Neutrophil (primary cell): ENCODE measurements at regions not wholly inside any gene's neighbourhood (a gene's known extent, or its start where the extent isn't known, plus 50 kb on each side); places are given as distances from the start of the nearest gene placed in this dataset.
"Not testable (repeated sequence)": the region's sequence is repeated elsewhere in the genome, so short reads cannot be mapped to it uniquely, and the experiment has no call there.

ENCODE experiments used
- H3K27ac ChIP-seq: fragments of 200-600 bp; sonication (generic); 2 replicates; pipeline ENCODE4 v1.5.1; 2016; ENCODE audit warnings: mild to moderate bottlenecking, moderate library complexity
- H3K27me3 ChIP-seq: fragments of 200-600 bp; sonication (generic); 2 replicates; pipeline ENCODE4 v1.6.0; 2016; ENCODE audit warnings: mild to moderate bottlenecking
- H3K36me3 ChIP-seq: fragments of 200-600 bp; sonication (generic); 2 replicates; pipeline ENCODE4 v1.5.1; 2017
- H3K4me1 ChIP-seq, 2 experiments: fragments of 200-600 bp in 1 of 2; sonication (generic) in 1 of 2; 1 replicate in 1 of 2; 2 replicates in 1 of 2; pipeline versions ENCODE4 v1.5.1 to v1.6.1; 2013 to 2016; ENCODE audit warnings: low read depth in 1 of 2, low read length in 1 of 2, mild to moderate bottlenecking in 1 of 2, moderate library complexity in 1 of 2; ENCODE audit not compliant: control insufficient read depth in 1 of 2, insufficient read depth in 1 of 2
- H3K4me3 ChIP-seq, 2 experiments: fragments of 200-600 bp in 1 of 2; sonication (generic) in 1 of 2; 1 replicate in 1 of 2; 2 replicates in 1 of 2; pipeline ENCODE4 v1.5.1; 2013 to 2016; ENCODE audit warnings: low read depth in 1 of 2, low read length in 1 of 2, mild to moderate bottlenecking in 1 of 2, moderate library complexity in 1 of 2
- H3K9me3 ChIP-seq: fragments of 200-600 bp; sonication (generic); 2 replicates; pipeline ENCODE4 v1.5.1; 2016
- TF ChIP-seq, protein P1 (sequence below): fragments of 200-600 bp; sonication (generic); IDR thresholded peaks from 2 replicates; pipeline ENCODE4 v1.5.1; 2016; ENCODE audit warnings: antibody characterized with exemption

DNA sequence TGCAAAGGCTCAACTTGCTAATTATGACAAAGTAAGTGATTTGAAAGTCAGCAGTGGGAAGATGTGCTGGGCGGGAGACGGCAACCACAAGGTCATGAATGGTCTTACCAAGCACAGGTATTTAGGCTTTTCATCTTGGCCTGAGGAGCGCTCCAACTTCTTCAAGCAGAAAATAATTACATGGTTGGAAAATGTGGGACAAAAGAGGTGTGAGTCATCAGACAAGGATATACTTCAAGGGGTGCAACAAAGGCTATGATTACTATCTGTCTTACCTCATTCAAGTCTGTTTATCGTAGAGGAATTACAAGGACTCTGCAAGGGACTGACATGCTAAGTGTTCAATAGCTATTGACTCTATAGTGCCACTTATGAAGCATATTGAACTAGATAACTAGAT lies 2005.7 kb downstream of the MRPL39 start:
- no peak overlapping the region for H3K27ac ChIP-seq
- no peak overlapping the region for H3K4me3 ChIP-seq
- no peaks in the 10 kb centered on the region for H3K27me3 ChIP-seq
- TF ChIP-seq, protein P1, sequence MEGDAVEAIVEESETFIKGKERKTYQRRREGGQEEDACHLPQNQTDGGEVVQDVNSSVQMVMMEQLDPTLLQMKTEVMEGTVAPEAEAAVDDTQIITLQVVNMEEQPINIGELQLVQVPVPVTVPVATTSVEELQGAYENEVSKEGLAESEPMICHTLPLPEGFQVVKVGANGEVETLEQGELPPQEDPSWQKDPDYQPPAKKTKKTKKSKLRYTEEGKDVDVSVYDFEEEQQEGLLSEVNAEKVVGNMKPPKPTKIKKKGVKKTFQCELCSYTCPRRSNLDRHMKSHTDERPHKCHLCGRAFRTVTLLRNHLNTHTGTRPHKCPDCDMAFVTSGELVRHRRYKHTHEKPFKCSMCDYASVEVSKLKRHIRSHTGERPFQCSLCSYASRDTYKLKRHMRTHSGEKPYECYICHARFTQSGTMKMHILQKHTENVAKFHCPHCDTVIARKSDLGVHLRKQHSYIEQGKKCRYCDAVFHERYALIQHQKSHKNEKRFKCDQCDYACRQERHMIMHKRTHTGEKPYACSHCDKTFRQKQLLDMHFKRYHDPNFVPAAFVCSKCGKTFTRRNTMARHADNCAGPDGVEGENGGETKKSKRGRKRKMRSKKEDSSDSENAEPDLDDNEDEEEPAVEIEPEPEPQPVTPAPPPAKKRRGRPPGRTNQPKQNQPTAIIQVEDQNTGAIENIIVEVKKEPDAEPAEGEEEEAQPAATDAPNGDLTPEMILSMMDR, result no peak
- no peaks in the 10 kb centered on the region for H3K4me1 ChIP-seq
- H3K9me3 ChIP-seq, result no peaks in the 10 kb centered on the region
- no peaks in the 10 kb centered on the region for H3K36me3 ChIP-seq

DNA sequence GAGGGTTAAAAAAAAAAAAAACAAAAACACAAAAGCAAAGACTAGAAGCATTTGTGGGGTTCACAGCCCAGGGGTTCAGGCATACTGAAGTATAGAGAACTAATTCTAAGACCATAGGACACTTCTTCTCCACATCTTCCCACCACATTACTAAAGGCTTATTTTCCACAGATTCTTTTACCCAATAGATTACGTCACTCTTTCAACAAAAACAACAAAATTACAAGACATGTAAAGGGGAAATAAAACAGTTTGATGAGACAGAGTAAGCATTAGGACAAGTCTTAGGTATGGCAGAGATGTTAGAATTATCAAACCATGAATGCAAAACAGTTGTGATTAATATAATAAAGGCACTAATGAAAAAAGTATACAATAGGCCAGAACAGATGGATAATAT lies 2013.7 kb downstream of the MRPL39 start:
- H3K27me3 ChIP-seq, result no peaks in the 10 kb centered on the region
- H3K4me3 ChIP-seq, result no peak overlapping the region
- no peaks in the 10 kb centered on the region for H3K9me3 ChIP-seq
- H3K27ac ChIP-seq, result no peak overlapping the region
- H3K4me1 ChIP-seq, result no peaks in the 10 kb centered on the region
- no peaks in the 10 kb centered on the region for H3K36me3 ChIP-seq
- TF ChIP-seq, protein P1, result no peak

DNA sequence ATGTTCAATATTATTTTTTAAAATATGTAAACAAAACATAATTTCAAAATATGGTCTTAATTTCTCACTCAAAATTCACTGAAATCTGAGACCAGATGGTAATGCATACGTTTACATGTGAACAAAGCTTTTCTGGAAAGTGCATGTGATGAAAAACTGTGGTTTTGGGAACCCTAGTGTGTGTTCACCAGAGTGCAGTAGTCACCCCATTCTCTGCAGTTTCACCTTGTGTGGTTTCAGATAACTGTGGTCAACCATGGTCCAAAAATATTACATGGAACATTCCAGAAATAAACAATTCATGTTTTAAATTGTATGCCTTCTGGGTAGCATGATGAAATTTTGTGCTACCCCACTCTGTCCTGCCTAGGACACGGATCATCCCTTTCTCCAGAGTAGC lies 2021.9 kb downstream of the MRPL39 start:
- Histone ChIP-seq H3K36me3 (no peaks in the 10 kb centered on the region), H3K9me3 (no peaks in the 10 kb centered on the region), H3K27me3 (no peaks in the 10 kb centered on the region), H3K4me3 (no peak overlapping the region), H3K4me1 (no peaks in the 10 kb centered on the region), H3K27ac (no peak overlapping the region)
- TF ChIP-seq, protein P1, result no peak

DNA sequence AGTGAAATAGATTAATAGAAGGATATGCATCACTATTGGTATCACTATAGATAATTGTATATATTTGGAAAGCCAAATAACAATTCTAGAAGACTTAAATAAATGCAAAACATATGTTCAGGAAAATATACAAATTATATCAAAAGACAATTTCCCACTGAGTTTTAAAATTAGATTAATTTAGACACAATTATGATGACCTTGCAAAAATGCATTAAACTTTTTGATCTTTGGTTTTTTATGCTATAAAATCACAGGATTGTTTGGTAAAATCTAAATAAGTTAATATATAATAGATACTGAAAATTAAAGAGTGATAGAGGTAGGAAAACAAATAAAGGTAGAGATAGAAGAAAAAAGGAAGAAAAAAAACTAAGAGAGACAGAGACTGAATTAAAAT lies 2027.7 kb downstream of the MRPL39 start:
- Histone ChIP-seq H3K4me1 (no peaks in the 10 kb centered on the region), H3K27me3 (no peaks in the 10 kb centered on the region), H3K36me3 (no peaks in the 10 kb centered on the region), H3K27ac (no peak overlapping the region), H3K9me3 (no peaks in the 10 kb centered on the region), H3K4me3 (no peak overlapping the region)
- TF ChIP-seq, protein P1, result no peak

DNA sequence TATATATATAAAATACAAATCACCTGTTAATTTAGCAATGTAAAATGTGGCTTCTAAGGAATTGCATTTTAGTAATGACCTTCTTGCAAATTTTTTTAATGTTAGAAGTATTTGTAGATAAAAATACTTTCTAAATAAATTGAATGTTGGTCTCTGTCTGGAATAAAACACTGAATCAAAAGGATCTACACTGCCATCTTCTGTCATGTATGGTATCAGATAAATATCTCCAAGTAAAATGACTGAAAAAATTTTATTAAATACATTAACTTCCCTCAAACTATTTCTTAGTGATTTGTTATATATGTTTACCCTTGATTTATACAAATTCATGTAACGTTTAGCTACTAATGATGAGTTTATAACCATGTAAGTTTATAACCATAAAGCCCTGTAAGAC lies 2029.3 kb downstream of the MRPL39 start:
- TF ChIP-seq, protein P1, result no peak
- no peak overlapping the region for H3K27ac ChIP-seq
- H3K4me3 ChIP-seq, result no peak overlapping the region

DNA sequence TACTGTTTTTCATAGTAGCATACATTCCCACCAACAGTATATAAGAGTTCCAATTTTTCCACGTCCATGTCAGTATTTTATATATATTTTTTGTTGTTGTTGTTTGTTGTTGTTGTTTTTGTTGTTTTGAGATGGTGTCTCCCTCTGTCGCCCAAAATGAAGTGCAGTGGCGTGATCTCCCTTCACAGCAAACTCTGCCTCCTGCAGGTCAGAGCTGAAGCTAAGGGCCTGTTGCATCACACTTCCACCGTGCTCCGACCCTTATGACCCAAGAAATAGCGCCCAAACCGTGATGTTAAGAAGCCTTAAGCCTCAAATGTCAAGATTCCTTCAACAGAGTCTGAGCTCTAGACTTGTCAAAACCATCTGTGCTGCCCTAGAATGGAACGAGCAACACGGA lies 2032.3 kb downstream of the MRPL39 start:
- Histone ChIP-seq H3K9me3 (no peaks in the 10 kb centered on the region), H3K27me3 (no peaks in the 10 kb centered on the region), H3K27ac (no peak overlapping the region), H3K4me3 (no peak overlapping the region), H3K36me3 (no peaks in the 10 kb centered on the region), H3K4me1 (no peaks in the 10 kb centered on the region)
- TF ChIP-seq, protein P1, result no peak

More for the DNA sequence above, 2029.3 kb downstream of the MRPL39 start:
- Histone ChIP-seq H3K36me3 (no peaks in the 10 kb centered on the region), H3K27me3 (no peaks in the 10 kb centered on the region), H3K9me3 (no peaks in the 10 kb centered on the region), H3K4me1 (no peaks in the 10 kb centered on the region)

DNA sequence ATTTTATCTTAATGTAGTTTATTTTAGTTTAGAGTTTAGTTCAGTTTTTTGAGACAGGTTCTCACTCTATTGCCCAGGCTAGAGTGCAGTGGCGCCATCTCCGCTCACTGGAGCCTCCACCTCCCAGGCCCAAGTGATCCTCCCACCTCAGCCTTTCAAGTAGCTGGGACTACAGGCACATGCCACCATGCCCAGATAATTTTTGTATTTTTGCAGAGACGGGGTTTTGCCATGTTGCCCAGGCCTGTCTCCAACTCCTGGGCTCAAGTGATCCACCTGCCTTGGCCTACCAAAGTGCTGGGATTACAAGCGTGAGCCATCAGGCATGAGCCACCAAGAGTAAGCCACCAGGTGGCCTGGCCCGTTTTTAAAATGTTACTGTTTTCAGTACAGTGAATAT lies 2058.4 kb downstream of the MRPL39 start:
- not testable (repeated sequence) for H3K4me1 ChIP-seq, H3K9me3 ChIP-seq, H3K27me3 ChIP-seq, H3K27ac ChIP-seq, H3K36me3 ChIP-seq, H3K4me3 ChIP-seq
